Stimulated activated effector memory CD8-positive, alpha-beta T cell treated with anti-CD3 and anti-CD28 coated beads, Interleukin-12 subunit alpha, Interleukin-12 subunit beta, amount 100 ng/mL, for 72 hours (primary cell): ENCODE measurements at regions not wholly inside any gene's neighbourhood (a gene's known extent, or its start where the extent isn't known, plus 50 kb on each side); places are given as distances from the start of the nearest gene placed in this dataset.
"Not testable (repeated sequence)": the region's sequence is repeated elsewhere in the genome, so short reads cannot be mapped to it uniquely, and the experiment has no call there.

ENCODE experiments used
- ATAC-seq: fragments of 150-1000 bp; cut with Tn5 transposase; 2 replicates; pipeline ENCODE4 v1.10.0; 2021
- DNase-seq, 2 donors: peaks; one replicate each; pipeline ENCODE4 v3.0.0; 2021 to 2022; ENCODE audit warnings: low spot score in 2 of 2
- H3K27ac Mint-ChIP-seq: one replicate; pipeline ENCODE4 v1.8.0; 2022; ENCODE audit warnings: mild to moderate bottlenecking, mixed read lengths
- H3K36me3 Mint-ChIP-seq: one replicate; pipeline ENCODE4 v1.8.0; 2022; ENCODE audit warnings: mild to moderate bottlenecking, mixed read lengths
- H3K4me1 Mint-ChIP-seq: one replicate; pipeline ENCODE4 v1.8.0; 2022; ENCODE audit warnings: mixed read lengths
- H3K4me3 Mint-ChIP-seq: one replicate; pipeline ENCODE4 v1.8.0; 2022; ENCODE audit warnings: mild to moderate bottlenecking, mixed read lengths
- H3K9me3 Mint-ChIP-seq: one replicate; pipeline ENCODE4 v1.8.0; 2022; ENCODE audit warnings: mixed read lengths

- Mint-ChIP-seq H3K27ac (no peak overlapping the region), H3K4me3 (no peak overlapping the region), H3K4me1 (no peaks in the 10 kb centered on the region), H3K36me3 (no peaks in the 10 kb centered on the region), H3K9me3 (no peaks in the 10 kb centered on the region)
- no peak for ATAC-seq
- no peak for DNase-seq
Observed at GRCh38 chr14:78029601-78030372, 140.4 kb upstream of the NRXN3 start.

- Mint-ChIP-seq H3K27ac (no peak overlapping the region), H3K4me1 (no peaks in the 10 kb centered on the region), H3K9me3 (no peaks in the 10 kb centered on the region), H3K36me3 (no peaks in the 10 kb centered on the region), H3K4me3 (no peak overlapping the region)
- DNase-seq (no peak), ATAC-seq (no peak)
Observed at GRCh38 chr14:78043349-78043748, 126.8 kb upstream of the NRXN3 start.

GRCh38 chr14:78048120-78048519 is 122.1 kb upstream of the NRXN3 start:
- H3K9me3 Mint-ChIP-seq: no peaks in the 10 kb centered on the region
- no peaks in the 10 kb centered on the region for H3K36me3 Mint-ChIP-seq
- no peak overlapping the region for H3K27ac Mint-ChIP-seq
- ATAC-seq (peak; percentile 28), DNase-seq (no peak)
- H3K4me3 Mint-ChIP-seq: no peak overlapping the region
- H3K4me1 Mint-ChIP-seq: no peaks in the 10 kb centered on the region

- H3K27ac Mint-ChIP-seq, H3K4me3 Mint-ChIP-seq, ATAC-seq, H3K4me1 Mint-ChIP-seq, H3K36me3 Mint-ChIP-seq, H3K9me3 Mint-ChIP-seq, DNase-seq: not testable (repeated sequence)
Observed at GRCh38 chr14:78056890-78057289, 113.3 kb upstream of the NRXN3 start.

GRCh38 chr14:78070344-78070743 is 99.8 kb upstream of the NRXN3 start:
- Mint-ChIP-seq H3K9me3 (no peaks in the 10 kb centered on the region), H3K27ac (no peak overlapping the region), H3K36me3 (no peaks in the 10 kb centered on the region), H3K4me1 (no peaks in the 10 kb centered on the region), H3K4me3 (no peak overlapping the region)
- DNase-seq (no peak), ATAC-seq (no peak)

- no peak overlapping the region for H3K4me3 Mint-ChIP-seq
- DNase-seq: no peak
Observed at GRCh38 chr14:78071016-78071549, 99.1 kb upstream of the NRXN3 start.

GRCh38 chr14:78073028-78073427 is 97.1 kb upstream of the NRXN3 start:
- no peak overlapping the region for H3K27ac Mint-ChIP-seq
- H3K36me3 Mint-ChIP-seq: no peaks in the 10 kb centered on the region
- DNase-seq (no peak), ATAC-seq (no peak)
- H3K4me3 Mint-ChIP-seq: no peak overlapping the region
- no peaks in the 10 kb centered on the region for H3K4me1 Mint-ChIP-seq
- no peaks in the 10 kb centered on the region for H3K9me3 Mint-ChIP-seq

More at GRCh38 chr14:78071016-78071549, 99.1 kb upstream of the NRXN3 start:
- Mint-ChIP-seq H3K9me3 (no peaks in the 10 kb centered on the region), H3K4me1 (no peaks in the 10 kb centered on the region), H3K36me3 (no peaks in the 10 kb centered on the region), H3K27ac (no peak overlapping the region)
- no peak for ATAC-seq

GRCh38 chr14:78074561-78074960 is 95.6 kb upstream of the NRXN3 start:
- H3K36me3 Mint-ChIP-seq: no peaks in the 10 kb centered on the region
- H3K27ac Mint-ChIP-seq: no peak overlapping the region
- ATAC-seq: no peak
- no peaks in the 10 kb centered on the region for H3K9me3 Mint-ChIP-seq
- DNase-seq: no peak
- no peaks in the 10 kb centered on the region for H3K4me1 Mint-ChIP-seq
- no peak overlapping the region for H3K4me3 Mint-ChIP-seq

- H3K27ac Mint-ChIP-seq: no peak overlapping the region
- no peaks in the 10 kb centered on the region for H3K4me1 Mint-ChIP-seq
- no peak for DNase-seq
- ATAC-seq: no peak
- H3K9me3 Mint-ChIP-seq: no peaks in the 10 kb centered on the region
- no peak overlapping the region for H3K4me3 Mint-ChIP-seq
- H3K36me3 Mint-ChIP-seq: no peaks in the 10 kb centered on the region
Observed at GRCh38 chr14:78075033-78075432, 95.1 kb upstream of the NRXN3 start.

- Mint-ChIP-seq H3K9me3 (no peaks in the 10 kb centered on the region), H3K36me3 (no peaks in the 10 kb centered on the region), H3K27ac (no peak overlapping the region), H3K4me3 (no peak overlapping the region), H3K4me1 (no peaks in the 10 kb centered on the region)
- DNase-seq (no peak), ATAC-seq (no peak)
Observed at GRCh38 chr14:78075555-78076277, 94.5 kb upstream of the NRXN3 start.

- no peak overlapping the region for H3K27ac Mint-ChIP-seq
- no peak overlapping the region for H3K4me3 Mint-ChIP-seq
- ATAC-seq (no peak), DNase-seq (no peak)
- no peaks in the 10 kb centered on the region for H3K36me3 Mint-ChIP-seq
- H3K9me3 Mint-ChIP-seq: no peaks in the 10 kb centered on the region
- no peaks in the 10 kb centered on the region for H3K4me1 Mint-ChIP-seq
Observed at GRCh38 chr14:78081245-78081644, 88.9 kb upstream of the NRXN3 start.

- no peak for DNase-seq
- no peak for ATAC-seq
- no peak overlapping the region for H3K27ac Mint-ChIP-seq
- no peaks in the 10 kb centered on the region for H3K36me3 Mint-ChIP-seq
- H3K9me3 Mint-ChIP-seq: no peaks in the 10 kb centered on the region
- H3K4me3 Mint-ChIP-seq: no peak overlapping the region
- no peaks in the 10 kb centered on the region for H3K4me1 Mint-ChIP-seq
Observed at GRCh38 chr14:78083837-78084236, 86.3 kb upstream of the NRXN3 start.

GRCh38 chr14:78086342-78086741 is 83.8 kb upstream of the NRXN3 start:
- ATAC-seq (no peak), DNase-seq (no peak)
- Mint-ChIP-seq H3K4me3 (no peak overlapping the region), H3K27ac (no peak overlapping the region), H3K9me3 (no peaks in the 10 kb centered on the region), H3K36me3 (no peaks in the 10 kb centered on the region), H3K4me1 (no peaks in the 10 kb centered on the region)

- H3K27ac Mint-ChIP-seq: no peak overlapping the region
Observed at GRCh38 chr14:78088916-78089315, 81.3 kb upstream of the NRXN3 start.

GRCh38 chr14:78090864-78091263 is 79.3 kb upstream of the NRXN3 start:
- DNase-seq: no peak
- Mint-ChIP-seq H3K27ac (no peak overlapping the region), H3K9me3 (no peaks in the 10 kb centered on the region), H3K4me3 (no peak overlapping the region), H3K4me1 (no peaks in the 10 kb centered on the region), H3K36me3 (no peaks in the 10 kb centered on the region)
- no peak for ATAC-seq

More at GRCh38 chr14:78088916-78089315, 81.3 kb upstream of the NRXN3 start:
- Mint-ChIP-seq H3K4me1 (no peaks in the 10 kb centered on the region), H3K9me3 (no peaks in the 10 kb centered on the region), H3K36me3 (no peaks in the 10 kb centered on the region), H3K4me3 (no peak overlapping the region)
- no peak for DNase-seq
- no peak for ATAC-seq

- H3K4me3 Mint-ChIP-seq: no peak overlapping the region
- H3K36me3 Mint-ChIP-seq: no peaks in the 10 kb centered on the region
- no peak overlapping the region for H3K27ac Mint-ChIP-seq
- no peak for DNase-seq
- H3K4me1 Mint-ChIP-seq: no peaks in the 10 kb centered on the region
- ATAC-seq: no peak
- H3K9me3 Mint-ChIP-seq: no peaks in the 10 kb centered on the region
Observed at GRCh38 chr14:78091361-78091760, 78.8 kb upstream of the NRXN3 start.
